K562 (cell line): ENCODE measurements at regions not wholly inside any gene's neighbourhood (a gene's known extent, or its start where the extent isn't known, plus 50 kb on each side); places are given as distances from the start of the nearest gene placed in this dataset.

Experiments
- ATAC-seq: fragments of 200-7000 bp; cut with Tn5 transposase; 3 replicates; pipeline ENCODE4 v1.9.1; 2020; ENCODE audit warnings: moderate library complexity
- BruUV-seq: library from RNA; stranded (reverse); fragments of 400-500 nt; replicated peaks from 2 replicates; lab custom pipeline; 2021; lab: Mats Ljungman, UMichigan
- CTCF ChIA-PET: fragments of 300-600 bp; formaldehyde crosslinking; extraction: SDS; loops from one replicate; lab custom pipeline; 2021; ENCODE audit warnings: low intra/inter-chr PET ratio; lab: Yijun Ruan, JAX
- POLR2A ChIA-PET: fragments of 300-600, 350-650 bp; sonication (Branson Sonifier 250); formaldehyde crosslinking; extraction: SDS; loops from one replicate; lab custom pipeline; 2021; ENCODE audit warnings: antibody characterized with exemption, inconsistent platforms; lab: Yijun Ruan, JAX
- DNase-seq, 4 experiments: peaks; one replicate each; pipeline versions ENCODE4 v3.0.0 to v3.0.0-alpha.2; 2011 to 2018; ENCODE audit warnings: low spot score in 3 of 4, mixed read lengths in 3 of 4; ENCODE audit errors: extremely low read depth in 1 of 4
- FAIRE-seq: peaks from 2 replicates; lab custom pipeline; 2011; peaks lifted over from hg19 to GRCh38; lab: Jason Lieb, UNC
- H2AFZ ChIP-seq: 2 replicates; pipeline ENCODE4 v1.6.0; 2011; ENCODE audit warnings: low read depth, low read length, control low read depth, inconsistent platforms
- H3K27ac ChIP-seq: fragments of 200-600 bp; 3 replicates; pipeline ENCODE4 v1.8.0; 2011; ENCODE audit warnings: low read depth, mild to moderate bottlenecking, control low read depth, inconsistent platforms, low read length, moderate library complexity, mixed read lengths; ENCODE audit errors: extremely low read depth
- H3K27me3 ChIP-seq, 2 experiments: fragments of 300-600 bp in 1 of 2; 2 replicates in 1 of 2; 3 replicates in 1 of 2; pipeline versions ENCODE4 v1.6.0 to v1.8.0; 2011; ENCODE audit warnings: inconsistent platforms in 2 of 2, low read length in 2 of 2, mild to moderate bottlenecking in 1 of 2, mixed read lengths in 1 of 2, moderate library complexity in 1 of 2; ENCODE audit not compliant: control insufficient read depth in 2 of 2, insufficient read depth in 2 of 2
- H3K36me3 ChIP-seq: fragments of 300-600 bp; 3 replicates; pipeline ENCODE4 v1.8.0; 2011; ENCODE audit warnings: mild to moderate bottlenecking, low read length, inconsistent platforms; ENCODE audit not compliant: control insufficient read depth, insufficient read depth
- H3K4me1 ChIP-seq, 2 experiments: fragments of 200-600 bp in 1 of 2; replicated peaks in 1 of 2; 2 replicates in 1 of 2; 3 replicates in 1 of 2; pipeline versions ENCODE4 v1.5.1 to v1.8.0; 2011; ENCODE audit warnings: inconsistent platforms in 2 of 2, low read length in 2 of 2, mild to moderate bottlenecking in 1 of 2, mixed read lengths in 1 of 2, moderate library complexity in 1 of 2; ENCODE audit not compliant: control insufficient read depth in 2 of 2, insufficient read depth in 2 of 2
- H3K4me2 ChIP-seq: 2 replicates; pipeline ENCODE4 v1.6.1; 2011; ENCODE audit warnings: low read length, control low read depth, inconsistent platforms, mixed read lengths; ENCODE audit not compliant: insufficient read depth
- H3K4me3 ChIP-seq: fragments of 200-600 bp; sonication (generic), shearing (Covaris generic); 2 replicates; pipeline ENCODE4 v1.5.1; 2016; ENCODE audit warnings: control low read depth, inconsistent platforms
- H3K79me2 ChIP-seq: fragments of 200-600 bp; 3 replicates; pipeline ENCODE4 v1.8.0; 2011; ENCODE audit warnings: low read length, inconsistent platforms; ENCODE audit not compliant: control insufficient read depth, insufficient read depth
- H3K9ac ChIP-seq, 2 experiments: 2 replicates each; pipeline versions ENCODE4 v1.6.0 to v1.6.1; 2011; ENCODE audit warnings: low read depth in 2 of 2, low read length in 2 of 2, control low read depth in 1 of 2, inconsistent platforms in 1 of 2, mild to moderate bottlenecking in 1 of 2, mixed read lengths in 1 of 2; ENCODE audit not compliant: insufficient read depth in 1 of 2
- H3K9me1 ChIP-seq: one replicate; pipeline ENCODE4 v1.6.0; 2011; ENCODE audit warnings: inconsistent platforms, mild to moderate bottlenecking, low read length, moderate library complexity; ENCODE audit not compliant: control insufficient read depth, insufficient read depth
- H3K9me3 ChIP-seq: replicated peaks from 2 replicates; pipeline ENCODE4 v1.5.1; 2011; ENCODE audit warnings: low read depth, low read length, inconsistent platforms; ENCODE audit not compliant: control insufficient read depth, insufficient read depth
- H4K20me1 ChIP-seq: replicated peaks from 2 replicates; pipeline ENCODE4 v1.6.1; 2011; ENCODE audit warnings: low read length, inconsistent platforms, mixed read lengths; ENCODE audit not compliant: control insufficient read depth, insufficient read depth
- CBX5 ChIP-seq: IDR thresholded peaks from 2 replicates; pipeline ENCODE4 v1.6.1; 2014; ENCODE audit warnings: low read depth, borderline replicate concordance
- L3MBTL2 ChIP-seq: fragments of 450-650 bp; IDR thresholded peaks from 2 replicates; pipeline ENCODE4 v1.6.1; 2016; ENCODE audit warnings: mild to moderate bottlenecking, moderate library complexity
- NFE2L1 ChIP-seq: fragments of 450-650 bp; IDR thresholded peaks from 2 replicates; pipeline ENCODE4 v1.6.1; 2016; ENCODE audit warnings: missing genetic modification characterization, low read depth, mild to moderate bottlenecking, missing compliant biosample characterization, moderate library complexity, borderline replicate concordance
- PTBP1 ChIP-seq: fragments of 200-400 bp; formaldehyde crosslinking; IDR thresholded peaks from 2 replicates; pipeline ENCODE4 v1.6.1; 2017; ENCODE audit warnings: low read depth, low read length
- RAD21 ChIP-seq, 2 experiments: fragments of 250-450 bp in 1 of 2; fragments of 450-650 bp in 1 of 2; sonication (Bioruptor Pico) in 1 of 2; formaldehyde crosslinking in 1 of 2; IDR thresholded peaks in 1 of 2; conservative IDR thresholded peaks in 1 of 2; 2 replicates each; pipeline versions ENCODE4 v1.4.0 to v1.8.0; 2020 to 2022; ENCODE audit warnings: mild to moderate bottlenecking in 2 of 2, moderate library complexity in 1 of 2
- ZKSCAN3 ChIP-seq: fragments of 250-450 bp; sonication (Bioruptor Pico); IDR thresholded peaks from 2 replicates; pipeline ENCODE4 v1.4.0; 2020
- WGBS: fragments of 100-300 bp; shearing (Covaris generic); methylation state at CpG from one replicate; pipeline ENCODE4 v1.1.6; 2016; ENCODE audit warnings: low coverage, mixed read lengths; ENCODE audit not compliant: insufficient coverage; ENCODE audit errors: missing lambda C conversion rate; 5-methylcytosine and 5-hydroxymethylcytosine counted together
- in situ Hi-C: fragments of 300-500 bp; cut with MboI; formaldehyde crosslinking; loops from 4 replicates; pipeline ENCODE4 v1.15.0; 2018; ENCODE audit warnings: inconsistent platforms, mixed read lengths
- intact Hi-C: fragments of 100-400 bp; cut with micrococcal nuclease; formaldehyde crosslinking; loops from 2 replicates; pipeline ENCODE4 v1.14.2; 2022
- TF ChIP-seq, protein P1 (sequence below): sonication (generic); formaldehyde crosslinking; IDR thresholded peaks from 2 replicates; pipeline ENCODE4 v1.8.0; 2022; ENCODE audit warnings: mild to moderate bottlenecking, missing genetic modification reagents
- TF ChIP-seq, protein P2 (sequence below), 3 experiments: IDR thresholded peaks in 2 of 3; conservative IDR thresholded peaks in 1 of 3; 2 replicates each; pipeline ENCODE4 v1.5.1; 2011 to 2012; ENCODE audit warnings: low read length in 3 of 3, mild to moderate bottlenecking in 3 of 3, control low read depth in 2 of 3, improper control_type of control experiment in 1 of 3, inconsistent platforms in 1 of 3, low read depth in 1 of 3, mixed read lengths in 1 of 3, moderate library complexity in 1 of 3; ENCODE audit not compliant: insufficient read depth in 2 of 3

GRCh38 chr11:93248602-93249001 lies 50.8 kb upstream of the SLC36A4 start:
- CTCF ChIA-PET: interaction anchor here (0.6 kb wide), 1 partner anchor 617 kb away, joined by 3 read pairs; no protein-coding TSS in a partner anchor
- no peaks in the 10 kb centered on the region for H3K9me3 ChIP-seq
- H3K9ac ChIP-seq: no peak overlapping the region
- H2AFZ ChIP-seq: no peak overlapping the region
- no peak overlapping the region for H3K27ac ChIP-seq
- DNase-seq (no peak), FAIRE-seq (no peak), ATAC-seq (no peak)
- in situ Hi-C loops: no loop called here
- no peaks in the 10 kb centered on the region for H3K4me1 ChIP-seq
- H3K36me3 ChIP-seq: no peaks in the 10 kb centered on the region
- intact Hi-C loops: no loop called here
- WGBS: 0% methylated on average over 1 of the region's 1 CpG
- H3K79me2 ChIP-seq: no peaks in the 10 kb centered on the region
- POLR2A ChIA-PET: interaction anchor here (0.7 kb wide), 1 partner anchor 17 kb away, joined by 3 read pairs; no protein-coding TSS in a partner anchor
- H4K20me1 ChIP-seq: no peaks in the 10 kb centered on the region
- no peak overlapping the region for H3K4me3 ChIP-seq
- no peak overlapping the region for H3K4me2 ChIP-seq
- BruUV-seq: no TSS peak
- H3K27me3 ChIP-seq: no peaks in the 10 kb centered on the region; a peak in 1 of 5 replicates
- H3K9me1 ChIP-seq: no peaks in the 10 kb centered on the region
- no peak for TF ChIP-seq L3MBTL2
- no peak for TF ChIP-seq NFE2L1 (tag)
- TF ChIP-seq CBX5: no peak
- TF ChIP-seq RAD21 (CRISPR knock-in tag; conservative IDR thresholded peaks at IDR 0.05 in 1 of 2, IDR thresholded peaks at IDR 0.05 in 1 of 2): peak in 1 of 2 experiments; percentile 33; a peak in 1 of 4 replicates
- TF ChIP-seq PTBP1: no peak
- TF ChIP-seq ZKSCAN3 (CRISPR knock-in tag): no peak
- TF ChIP-seq, protein P1, sequence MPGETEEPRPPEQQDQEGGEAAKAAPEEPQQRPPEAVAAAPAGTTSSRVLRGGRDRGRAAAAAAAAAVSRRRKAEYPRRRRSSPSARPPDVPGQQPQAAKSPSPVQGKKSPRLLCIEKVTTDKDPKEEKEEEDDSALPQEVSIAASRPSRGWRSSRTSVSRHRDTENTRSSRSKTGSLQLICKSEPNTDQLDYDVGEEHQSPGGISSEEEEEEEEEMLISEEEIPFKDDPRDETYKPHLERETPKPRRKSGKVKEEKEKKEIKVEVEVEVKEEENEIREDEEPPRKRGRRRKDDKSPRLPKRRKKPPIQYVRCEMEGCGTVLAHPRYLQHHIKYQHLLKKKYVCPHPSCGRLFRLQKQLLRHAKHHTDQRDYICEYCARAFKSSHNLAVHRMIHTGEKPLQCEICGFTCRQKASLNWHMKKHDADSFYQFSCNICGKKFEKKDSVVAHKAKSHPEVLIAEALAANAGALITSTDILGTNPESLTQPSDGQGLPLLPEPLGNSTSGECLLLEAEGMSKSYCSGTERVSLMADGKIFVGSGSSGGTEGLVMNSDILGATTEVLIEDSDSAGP: no peak
- TF ChIP-seq, protein P2, sequence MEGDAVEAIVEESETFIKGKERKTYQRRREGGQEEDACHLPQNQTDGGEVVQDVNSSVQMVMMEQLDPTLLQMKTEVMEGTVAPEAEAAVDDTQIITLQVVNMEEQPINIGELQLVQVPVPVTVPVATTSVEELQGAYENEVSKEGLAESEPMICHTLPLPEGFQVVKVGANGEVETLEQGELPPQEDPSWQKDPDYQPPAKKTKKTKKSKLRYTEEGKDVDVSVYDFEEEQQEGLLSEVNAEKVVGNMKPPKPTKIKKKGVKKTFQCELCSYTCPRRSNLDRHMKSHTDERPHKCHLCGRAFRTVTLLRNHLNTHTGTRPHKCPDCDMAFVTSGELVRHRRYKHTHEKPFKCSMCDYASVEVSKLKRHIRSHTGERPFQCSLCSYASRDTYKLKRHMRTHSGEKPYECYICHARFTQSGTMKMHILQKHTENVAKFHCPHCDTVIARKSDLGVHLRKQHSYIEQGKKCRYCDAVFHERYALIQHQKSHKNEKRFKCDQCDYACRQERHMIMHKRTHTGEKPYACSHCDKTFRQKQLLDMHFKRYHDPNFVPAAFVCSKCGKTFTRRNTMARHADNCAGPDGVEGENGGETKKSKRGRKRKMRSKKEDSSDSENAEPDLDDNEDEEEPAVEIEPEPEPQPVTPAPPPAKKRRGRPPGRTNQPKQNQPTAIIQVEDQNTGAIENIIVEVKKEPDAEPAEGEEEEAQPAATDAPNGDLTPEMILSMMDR (IDR thresholded peaks at IDR 0.05 in 2 of 3, conservative IDR thresholded peaks at IDR 0.05 in 1 of 3; ENCODE audit: insufficient read depth in 2 of 3, low read depth in 1 of 3, low read length in 3 of 3): peak in 1 of 3 experiments; percentile 36; a peak in 2 of 6 replicates
